NCI-H460 (cell line): ENCODE measurements at regions not wholly inside any gene's neighbourhood (a gene's known extent, or its start where the extent isn't known, plus 50 kb on each side); places are given as distances from the start of the nearest gene placed in this dataset.

Experiments
- DNase-seq: peaks from one replicate; pipeline ENCODE4 v3.0.0-alpha.2; 2016; ENCODE audit warnings: low read depth; ENCODE audit errors: extremely low read depth

- DNase-seq = no peak
Observed at GRCh38 chr5:171509467-171509866, 90.0 kb downstream of the FGF18 start.

- no peak for DNase-seq
Observed at GRCh38 chr5:171512397-171512796, 93.0 kb downstream of the FGF18 start.

- no peak for DNase-seq
Observed at GRCh38 chr5:171513591-171513990, 94.1 kb downstream of the FGF18 start.

GRCh38 chr5:171518916-171519315 is 99.5 kb downstream of the FGF18 start:
- no peak for DNase-seq

- no peak for DNase-seq
Observed at GRCh38 chr5:171520300-171521174, 101.1 kb downstream of the FGF18 start.

- DNase-seq = peak; percentile 21
Observed at GRCh38 chr5:171521219-171521633, 101.8 kb downstream of the FGF18 start.

- DNase-seq = no peak
Observed at GRCh38 chr5:171521679-171522078, 102.2 kb downstream of the FGF18 start.

GRCh38 chr5:171523781-171524180 is 104.3 kb downstream of the FGF18 start:
- DNase-seq = no peak

GRCh38 chr5:171524466-171524865 is 105.0 kb downstream of the FGF18 start:
- no peak for DNase-seq

GRCh38 chr5:171525085-171525484 is 105.6 kb downstream of the FGF18 start:
- no peak for DNase-seq

- no peak for DNase-seq
Observed at GRCh38 chr5:171528036-171528435, 108.6 kb downstream of the FGF18 start.

GRCh38 chr5:171528865-171529614 is 109.6 kb downstream of the FGF18 start:
- no peak for DNase-seq

GRCh38 chr5:171531638-171532037 is 112.2 kb downstream of the FGF18 start:
- no peak for DNase-seq

- no peak for DNase-seq
Observed at GRCh38 chr5:171533153-171533552, 113.7 kb downstream of the FGF18 start.

- peak; percentile 21 for DNase-seq
Observed at GRCh38 chr5:171534043-171534895, 114.8 kb downstream of the FGF18 start.

GRCh38 chr5:171535162-171535561 is 115.7 kb downstream of the FGF18 start:
- DNase-seq = no peak

GRCh38 chr5:171537070-171537849 is 117.8 kb downstream of the FGF18 start:
- no peak for DNase-seq

GRCh38 chr5:171537923-171538537 is 118.6 kb downstream of the FGF18 start:
- no peak for DNase-seq

GRCh38 chr5:171538681-171539080 is 119.2 kb downstream of the FGF18 start:
- no peak for DNase-seq

GRCh38 chr5:171540865-171541264 is 121.4 kb downstream of the FGF18 start:
- DNase-seq = no peak
